Mucosa of descending colon (tissue), 3 donors: ENCODE measurements at regions not wholly inside any gene's neighbourhood (a gene's known extent, or its start where the extent isn't known, plus 50 kb on each side); places are given as distances from the start of the nearest gene placed in this dataset.

Experiments used
- ATAC-seq: fragments of 200-7000 bp; cut with Tn5 transposase; one replicate; pipeline ENCODE4 v1.9.1; 2020; ENCODE audit warnings: mild to moderate bottlenecking, moderate library complexity
- DNase-seq, 3 donors: peaks; one replicate each; pipeline ENCODE4 v3.0.0-alpha.2; 2020
- H3K36me3 ChIP-seq: fragments of 200-600 bp; one replicate; pipeline ENCODE4 v1.8.0; 2021; ENCODE audit warnings: low read depth, mild to moderate bottlenecking
- H3K4me1 ChIP-seq: fragments of 200-600 bp; one replicate; pipeline ENCODE4 v1.8.0; 2021; ENCODE audit warnings: low read depth, mild to moderate bottlenecking
- H3K4me3 ChIP-seq: fragments of 200-600 bp; one replicate; pipeline ENCODE4 v1.8.0; 2021; ENCODE audit warnings: mild to moderate bottlenecking
- H3K9me3 ChIP-seq: fragments of 200-600 bp; one replicate; pipeline ENCODE4 v1.8.0; 2021; ENCODE audit warnings: mild to moderate bottlenecking
- CTCF ChIP-seq: fragments of 200-600 bp; IDR thresholded peaks from one replicate; pipeline ENCODE4 v1.8.0; 2022; ENCODE audit warnings: antibody characterized with exemption, mild to moderate bottlenecking
- intact Hi-C, 2 donors: fragments of 100-400 bp; cut with DNase I in 1 of 2; cut with micrococcal nuclease in 1 of 2; formaldehyde crosslinking; loops; one replicate each; pipeline versions ENCODE4 v1.11.0 to v1.11.1; 2022; cut with DNase I, micrococcal nuclease
- donor health status: DM: no; HTN: no; CAD: no; lungs with moderate emphysema.
- donor health status: DM: no; HTN: no; CAD: no.
- donor health status: DM: no; HTN: yes; CAD: no.

DNA sequence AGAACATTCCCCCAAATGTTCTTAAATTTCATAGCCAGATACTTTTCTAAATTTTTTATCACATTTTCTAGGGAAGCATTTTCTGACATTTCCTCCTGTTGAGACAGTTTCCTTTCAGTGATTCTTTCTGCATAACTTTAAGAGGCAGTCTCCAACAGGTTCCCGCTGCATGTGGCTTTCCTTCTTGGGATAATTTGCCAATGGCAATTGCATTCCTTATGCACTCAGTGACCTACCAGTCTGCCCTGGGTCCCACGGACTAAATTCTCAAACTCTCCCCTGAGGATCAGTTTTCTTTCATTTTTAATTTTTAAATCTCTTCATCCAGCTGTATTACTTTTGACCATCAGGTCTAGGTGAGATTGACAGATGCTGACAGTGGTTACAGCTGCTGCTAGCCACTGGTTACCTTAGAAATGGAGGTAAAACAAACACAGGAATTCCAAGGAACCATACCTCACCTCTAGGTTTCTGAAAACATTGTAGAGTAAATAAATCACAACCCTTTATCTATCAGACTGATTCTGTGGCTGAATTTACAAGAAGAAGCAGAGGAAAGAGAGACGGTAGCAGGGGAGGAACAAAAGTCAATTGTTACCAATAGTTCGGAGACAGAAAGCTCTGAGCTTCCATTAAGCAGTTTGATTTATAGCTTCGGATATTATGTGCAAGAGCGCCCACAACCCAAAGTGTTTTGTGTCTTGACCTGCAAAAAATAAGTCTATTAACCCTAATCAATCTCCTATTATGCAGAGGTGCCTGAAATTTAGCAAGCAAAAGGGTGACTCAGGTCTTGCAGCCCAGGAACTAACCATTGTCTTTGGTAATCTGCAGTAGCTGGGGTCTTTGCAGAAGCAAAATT, 216.0 kb downstream of the PMP22 start:
- TF ChIP-seq CTCF, result no peak
- no peak for ATAC-seq
- intact Hi-C loops, result no loop called here

GRCh38 chr17:15048381-15048780, 216.7 kb downstream of the PMP22 start:
- H3K4me3 ChIP-seq, result no peak overlapping the region
- no peak for ATAC-seq
- no peak for TF ChIP-seq CTCF

More for the DNA sequence above, 216.0 kb downstream of the PMP22 start:
- no peaks in the 10 kb centered on the region for H3K36me3 ChIP-seq
- no peak overlapping the region for H3K4me3 ChIP-seq
- DNase-seq, result no peak
- no peaks in the 10 kb centered on the region for H3K4me1 ChIP-seq
- H3K9me3 ChIP-seq, result no peaks in the 10 kb centered on the region

GRCh38 chr17:15042311-15042710, 222.8 kb downstream of the PMP22 start:
- intact Hi-C loops, result no loop called here
- no peak for TF ChIP-seq CTCF
- Histone ChIP-seq H3K36me3 (no peaks in the 10 kb centered on the region), H3K4me1 (no peaks in the 10 kb centered on the region), H3K9me3 (no peaks in the 10 kb centered on the region), H3K4me3 (no peak overlapping the region)
- no peak for ATAC-seq
- no peak for DNase-seq

More at GRCh38 chr17:15048381-15048780, 216.7 kb downstream of the PMP22 start:
- no peak for DNase-seq
- intact Hi-C loops, result no loop called here
- H3K4me1 ChIP-seq, result no peaks in the 10 kb centered on the region
- H3K9me3 ChIP-seq, result no peaks in the 10 kb centered on the region
- H3K36me3 ChIP-seq, result no peaks in the 10 kb centered on the region

DNA sequence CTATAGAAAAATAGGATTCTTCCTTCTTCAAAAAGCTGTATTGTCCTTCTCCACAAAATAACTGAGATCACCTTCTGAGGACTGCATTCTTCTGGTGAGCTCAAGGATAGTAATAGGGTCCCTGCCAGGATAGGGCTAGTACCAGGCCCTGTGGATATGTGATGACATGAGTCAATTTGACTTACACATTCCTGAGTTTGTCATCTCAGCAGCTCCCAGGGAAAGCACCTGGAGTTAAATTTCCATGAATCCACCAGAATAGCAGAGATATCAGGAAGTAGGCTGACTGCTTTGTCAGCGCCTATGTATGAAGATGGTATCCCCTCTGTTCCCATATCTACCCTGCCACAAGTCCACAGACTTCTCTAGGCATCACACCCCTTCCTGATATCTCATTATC, 225.8 kb downstream of the PMP22 start:
- intact Hi-C loops, result loop anchor here in 1 of 2 donors (10.0 kb wide), 1 partner anchor 65 kb away; no protein-coding TSS in a partner anchor
- Histone ChIP-seq H3K4me3 (no peak overlapping the region), H3K36me3 (no peaks in the 10 kb centered on the region), H3K4me1 (no peaks in the 10 kb centered on the region), H3K9me3 (no peaks in the 10 kb centered on the region)
- no peak for DNase-seq
- no peak for ATAC-seq
- TF ChIP-seq CTCF, result no peak

- no peak for ATAC-seq
- no peaks in the 10 kb centered on the region for H3K4me1 ChIP-seq
- no peak for DNase-seq
- no peak overlapping the region for H3K4me3 ChIP-seq
- TF ChIP-seq CTCF, result no peak
- H3K9me3 ChIP-seq, result no peaks in the 10 kb centered on the region
- intact Hi-C loops, result loop anchor here in 1 of 2 donors (10.0 kb wide), 1 partner anchor 64 kb away; no protein-coding TSS in a partner anchor
- H3K36me3 ChIP-seq, result no peaks in the 10 kb centered on the region
Observed at GRCh38 chr17:15038656-15039055, 226.5 kb downstream of the PMP22 start.
